Endothelial cell of umbilical vein (primary cell): ENCODE measurements at regions not wholly inside any gene's neighbourhood (a gene's known extent, or its start where the extent isn't known, plus 50 kb on each side); places are given as distances from the start of the nearest gene placed in this dataset.

Experiments used
- BruUV-seq: library from RNA; stranded (reverse); fragments of 400-500 nt; replicated peaks from 2 replicates; lab custom pipeline; 2021; lab: Mats Ljungman, UMichigan
- CTCF ChIA-PET: fragments of 300-600, 350-600 bp; sonication (Branson Sonifier 250); formaldehyde crosslinking; loops from one replicate; lab custom pipeline; 2021; ENCODE audit warnings: antibody characterized with exemption, inconsistent platforms; lab: Charles Lee
- POLR2A ChIA-PET: fragments of 300-600, 350-600 bp; sonication (Branson Sonifier 250); formaldehyde crosslinking; loops from one replicate; lab custom pipeline; 2021; ENCODE audit warnings: antibody characterized with exemption, inconsistent platforms; lab: Charles Lee
- DNase-seq: peaks from one replicate; pipeline ENCODE4 v3.0.0-alpha.2; 2011; ENCODE audit warnings: low read depth, low spot score
- FAIRE-seq: peaks from 2 replicates; lab custom pipeline; 2011; peaks lifted over from hg19 to GRCh38; lab: Jason Lieb, UNC
- H2AFZ ChIP-seq: 2 replicates; pipeline ENCODE4 v1.6.0; 2012; ENCODE audit warnings: low read depth, low read length, control low read depth, inconsistent platforms
- H3K27ac ChIP-seq: 2 replicates; pipeline ENCODE4 v1.5.1; 2011; ENCODE audit warnings: low read depth, mild to moderate bottlenecking, control low read depth, low read length, moderate library complexity; ENCODE audit not compliant: insufficient read depth
- H3K27me3 ChIP-seq, 2 experiments: 2 replicates each; pipeline versions ENCODE4 v1.6.0 to v1.6.1; 2011; ENCODE audit warnings: low read length in 2 of 2, mixed read lengths in 1 of 2; ENCODE audit not compliant: control insufficient read depth in 2 of 2, insufficient read depth in 2 of 2
- H3K36me3 ChIP-seq, 2 experiments: 2 replicates in 1 of 2; 3 replicates in 1 of 2; pipeline ENCODE4 v1.5.1; 2011; ENCODE audit warnings: low read length in 2 of 2, mild to moderate bottlenecking in 1 of 2, moderate library complexity in 1 of 2; ENCODE audit not compliant: control insufficient read depth in 2 of 2, insufficient read depth in 2 of 2; ENCODE audit errors: extremely low read depth in 1 of 2
- H3K4me1 ChIP-seq: 3 replicates; pipeline ENCODE4 v1.5.1; 2011; ENCODE audit warnings: mild to moderate bottlenecking, low read length; ENCODE audit not compliant: control insufficient read depth, insufficient read depth; ENCODE audit errors: extremely low read depth
- H3K4me2 ChIP-seq: 2 replicates; pipeline ENCODE4 v1.6.1; 2011; ENCODE audit warnings: low read length, control low read depth, mixed read lengths; ENCODE audit not compliant: insufficient read depth
- H3K4me3 ChIP-seq, 3 experiments: fragments of 200-600 bp in 1 of 3; sonication (generic), shearing (Covaris generic) in 1 of 3; replicated peaks in 1 of 3; 2 replicates each; pipeline ENCODE4 v1.5.1; 2011 to 2016; ENCODE audit warnings: control low read depth in 3 of 3, low read length in 3 of 3, mild to moderate bottlenecking in 2 of 3, inconsistent platforms in 1 of 3, low read depth in 1 of 3, moderate library complexity in 1 of 3; ENCODE audit not compliant: insufficient read depth in 1 of 3
- H3K79me2 ChIP-seq: 2 replicates; pipeline ENCODE4 v1.6.0; 2012; ENCODE audit warnings: low read length, inconsistent platforms; ENCODE audit not compliant: control insufficient read depth, insufficient read depth
- H3K9ac ChIP-seq: replicated peaks from 2 replicates; pipeline ENCODE3; 2011; ENCODE audit warnings: low read length, control low read depth; ENCODE audit not compliant: insufficient read depth; ENCODE audit errors: extremely low read depth
- H3K9me1 ChIP-seq: replicated peaks from 3 replicates; pipeline ENCODE4 v1.6.0; 2011; ENCODE audit warnings: mild to moderate bottlenecking, low read length; ENCODE audit not compliant: control insufficient read depth, insufficient read depth; ENCODE audit errors: extremely low read depth
- H3K9me3 ChIP-seq: replicated peaks from 2 replicates; pipeline ENCODE4 v1.5.1; 2012; ENCODE audit warnings: low read length, inconsistent platforms; ENCODE audit not compliant: control insufficient read depth, insufficient read depth
- H4K20me1 ChIP-seq: replicated peaks from 2 replicates; pipeline ENCODE3; 2011; ENCODE audit warnings: mild to moderate bottlenecking, low read length; ENCODE audit not compliant: control insufficient read depth, insufficient read depth; ENCODE audit errors: extremely low read depth
- CTCF ChIP-seq, 2 donors: IDR thresholded peaks; 1 replicate in 1 of 2; 2 replicates in 1 of 2; pipeline ENCODE4 v1.5.1; 2011; ENCODE audit warnings: low read length in 2 of 2, mild to moderate bottlenecking in 2 of 2, moderate library complexity in 2 of 2, control low read depth in 1 of 2, inconsistent platforms in 1 of 2, low read depth in 1 of 2; ENCODE audit not compliant: insufficient read depth in 1 of 2; ENCODE audit errors: extremely low read depth in 1 of 2
- EZH2 ChIP-seq: IDR thresholded peaks from 2 replicates; pipeline ENCODE4 v1.6.1; 2012; ENCODE audit warnings: borderline replicate concordance, low read depth, mild to moderate bottlenecking, moderate library complexity, low read length, inconsistent platforms; ENCODE audit not compliant: severe bottlenecking
- FOS ChIP-seq: IDR thresholded peaks from 2 replicates; pipeline ENCODE4 v1.6.1; 2011; ENCODE audit warnings: mild to moderate bottlenecking, low read length, moderate library complexity, borderline replicate concordance; ENCODE audit not compliant: insufficient read depth
- GATA2 ChIP-seq: IDR thresholded peaks from 2 replicates; pipeline ENCODE4 v1.7.0; 2011; ENCODE audit warnings: low read depth, mild to moderate bottlenecking, moderate library complexity, mixed read lengths, low read length; ENCODE audit not compliant: insufficient read length, insufficient read depth
- JUN ChIP-seq: IDR thresholded peaks from 2 replicates; pipeline ENCODE4 v1.6.1; 2011; ENCODE audit warnings: borderline replicate concordance, low read depth; ENCODE audit not compliant: insufficient read length, insufficient read depth
- MAX ChIP-seq: IDR thresholded peaks from 2 replicates; pipeline ENCODE4 v1.6.1; 2011; ENCODE audit not compliant: insufficient read depth, insufficient read length
- MYC ChIP-seq: IDR thresholded peaks from one replicate; pipeline ENCODE4 v1.6.1; 2011; ENCODE audit warnings: mild to moderate bottlenecking, low read depth, low read length
- POLR2A ChIP-seq: IDR thresholded peaks from 2 replicates; pipeline ENCODE4 v1.6.1; 2012; ENCODE audit warnings: low read depth, mild to moderate bottlenecking, control low read depth, low read length
- POLR2AphosphoS5 ChIP-seq: IDR thresholded peaks from 2 replicates; pipeline ENCODE4 v1.6.1; 2012; ENCODE audit warnings: low read depth, mild to moderate bottlenecking, control low read depth, low read length, moderate library complexity; ENCODE audit not compliant: insufficient read depth
- dilution Hi-C: fragments of 300-500 bp; cut with MboI; formaldehyde crosslinking; loops from one replicate; pipeline ENCODE4 v1.15.0; 2019; ENCODE audit warnings: low sequenced_read_pairs; ENCODE audit not compliant: extremely low pct_ligation_motif_present
- intact Hi-C: fragments of 100-400 bp; cut with micrococcal nuclease; formaldehyde crosslinking; loops from one replicate; pipeline ENCODE4 v1.10.0; 2022

GRCh38 chr6:50442531-50443040, 270.7 kb upstream of the TFAP2D start:
- H3K9ac ChIP-seq, result no peak overlapping the region
- H3K4me2 ChIP-seq, result no peak overlapping the region
- no peaks in the 10 kb centered on the region for H3K9me1 ChIP-seq
- H3K9me3 ChIP-seq, result peaks cover 6% of the 10 kb centered on the region
- H3K4me1 ChIP-seq, result no peaks in the 10 kb centered on the region
- dilution Hi-C loops (no loop called here), intact Hi-C loops (no loop called here)
- BruUV-seq, result no TSS peak
- no peak overlapping the region for H2AFZ ChIP-seq
- H3K79me2 ChIP-seq, result no peaks in the 10 kb centered on the region
- no peak overlapping the region for H3K4me3 ChIP-seq
- DNase-seq (no peak), FAIRE-seq (no peak)
- ChIA-PET POLR2A (no interaction called here), CTCF (no interaction called here)
- H3K36me3 ChIP-seq, result no peaks in the 10 kb centered on the region
- H3K27me3 ChIP-seq, result no peaks in the 10 kb centered on the region
- H4K20me1 ChIP-seq, result no peaks in the 10 kb centered on the region
- H3K27ac ChIP-seq, result no peak overlapping the region
- no peak for TF ChIP-seq CTCF (IDR thresholded peaks at IDR 0.05; ENCODE audit: extremely low read depth in 1 of 2, insufficient read depth in 1 of 2, low read depth in 1 of 2, low read length in 2 of 2)
- no peak for TF ChIP-seq FOS
- no peak for TF ChIP-seq GATA2
- no peak for TF ChIP-seq EZH2

GRCh38 chr6:50443144-50443543, 270.2 kb upstream of the TFAP2D start:
- intact Hi-C loops (no loop called here), dilution Hi-C loops (no loop called here)
- no TSS peak for BruUV-seq
- no peak overlapping the region for H3K27ac ChIP-seq
- TF ChIP-seq FOS (no peak), CTCF (IDR thresholded peaks at IDR 0.05; ENCODE audit: extremely low read depth in 1 of 2, insufficient read depth in 1 of 2, low read depth in 1 of 2, low read length in 2 of 2) (no peak), EZH2 (no peak), POLR2AphosphoS5 (no peak), MYC (no peak), GATA2 (no peak), POLR2A (no peak), JUN (no peak), MAX (no peak)
- DNase-seq (no peak), FAIRE-seq (no peak)
- H3K27me3 ChIP-seq, result no peaks in the 10 kb centered on the region
- H3K4me2 ChIP-seq, result no peak overlapping the region
- ChIA-PET POLR2A (no interaction called here), CTCF (no interaction called here)
- no peak overlapping the region for H3K9ac ChIP-seq
- H3K79me2 ChIP-seq, result no peaks in the 10 kb centered on the region
- no peaks in the 10 kb centered on the region for H4K20me1 ChIP-seq
- no peak overlapping the region for H2AFZ ChIP-seq
- no peaks in the 10 kb centered on the region for H3K36me3 ChIP-seq
- no peaks in the 10 kb centered on the region for H3K4me1 ChIP-seq
- peaks cover 6% of the 10 kb centered on the region for H3K9me3 ChIP-seq
- H3K4me3 ChIP-seq, result no peak overlapping the region
- H3K9me1 ChIP-seq, result no peaks in the 10 kb centered on the region
